Skeletal muscle satellite cell (primary cell): ENCODE measurements at regions not wholly inside any gene's neighbourhood (a gene's known extent, or its start where the extent isn't known, plus 50 kb on each side); places are given as distances from the start of the nearest gene placed in this dataset.
"Not testable (repeated sequence)": the region's sequence is repeated elsewhere in the genome, so short reads cannot be mapped to it uniquely, and the experiment has no call there.

Experiments used
- H3K27me3 ChIP-seq: 2 replicates; pipeline ENCODE4 v1.7.0; 2013; ENCODE audit warnings: low read length; ENCODE audit not compliant: control insufficient read depth, insufficient read depth
- H3K36me3 ChIP-seq: 2 replicates; pipeline ENCODE4 v1.7.0; 2013; ENCODE audit warnings: mild to moderate bottlenecking, control low read depth, low read length; ENCODE audit not compliant: insufficient read depth
- H3K4me1 ChIP-seq: 2 replicates; pipeline ENCODE4 v1.7.0; 2013; ENCODE audit warnings: low read length; ENCODE audit not compliant: control insufficient read depth, insufficient read depth
- H3K4me2 ChIP-seq: 2 replicates; pipeline ENCODE4 v1.7.0; 2013; ENCODE audit warnings: mild to moderate bottlenecking, low read length
- H3K4me3 ChIP-seq: 2 replicates; pipeline ENCODE4 v1.7.0; 2013; ENCODE audit warnings: low read length
- H3K9ac ChIP-seq: 2 replicates; pipeline ENCODE4 v1.7.0; 2013; ENCODE audit warnings: mild to moderate bottlenecking, low read depth, low read length, moderate library complexity
- H3K9me3 ChIP-seq: replicated peaks from 2 replicates; pipeline ENCODE4 v1.7.0; 2013; ENCODE audit warnings: mild to moderate bottlenecking, control low read depth, low read length

GRCh38 chr3:118636841-118637240 lies 397.8 kb downstream of the IGSF11 start:
- Histone ChIP-seq H3K4me3 (no peak overlapping the region), H3K4me2 (no peak overlapping the region), H3K36me3 (no peaks in the 10 kb centered on the region), H3K9ac (no peak overlapping the region), H3K4me1 (no peaks in the 10 kb centered on the region), H3K27me3 (no peaks in the 10 kb centered on the region), H3K9me3 (peaks cover 11% of the 10 kb centered on the region)

GRCh38 chr3:118637846-118638245 lies 396.8 kb downstream of the IGSF11 start:
- Histone ChIP-seq H3K4me2 (no peak overlapping the region), H3K36me3 (no peaks in the 10 kb centered on the region), H3K9me3 (peaks cover 11% of the 10 kb centered on the region), H3K4me1 (no peaks in the 10 kb centered on the region), H3K27me3 (no peaks in the 10 kb centered on the region), H3K9ac (no peak overlapping the region), H3K4me3 (no peak overlapping the region)

GRCh38 chr3:118641608-118642007 lies 393.0 kb downstream of the IGSF11 start:
- H3K4me2 ChIP-seq = no peak overlapping the region
- no peaks in the 10 kb centered on the region for H3K27me3 ChIP-seq
- no peak overlapping the region for H3K4me3 ChIP-seq
- H3K9me3 ChIP-seq = peaks cover 6% of the 10 kb centered on the region
- no peaks in the 10 kb centered on the region for H3K4me1 ChIP-seq
- H3K36me3 ChIP-seq = no peaks in the 10 kb centered on the region
- no peak overlapping the region for H3K9ac ChIP-seq

GRCh38 chr3:118671192-118671591 lies 363.5 kb downstream of the IGSF11 start:
- no peak overlapping the region for H3K9ac ChIP-seq
- H3K27me3 ChIP-seq = no peaks in the 10 kb centered on the region
- H3K4me1 ChIP-seq = no peaks in the 10 kb centered on the region
- no peak overlapping the region for H3K4me3 ChIP-seq
- H3K36me3 ChIP-seq = no peaks in the 10 kb centered on the region
- H3K4me2 ChIP-seq = no peak overlapping the region
- no peaks in the 10 kb centered on the region for H3K9me3 ChIP-seq

- H3K4me1 ChIP-seq = no peaks in the 10 kb centered on the region
- H3K4me3 ChIP-seq = no peak overlapping the region
- H3K9me3 ChIP-seq = peaks cover 3% of the 10 kb centered on the region
- no peaks in the 10 kb centered on the region for H3K27me3 ChIP-seq
- H3K4me2 ChIP-seq = no peak overlapping the region
- no peak overlapping the region for H3K9ac ChIP-seq
- no peaks in the 10 kb centered on the region for H3K36me3 ChIP-seq
These were observed 359.3 kb downstream of the IGSF11 start for GRCh38 chr3:118675305-118675704.

- not testable (repeated sequence) for H3K9me3 ChIP-seq, H3K36me3 ChIP-seq, H3K4me1 ChIP-seq, H3K27me3 ChIP-seq, H3K4me2 ChIP-seq, H3K9ac ChIP-seq, H3K4me3 ChIP-seq
These were observed 356.0 kb downstream of the IGSF11 start for GRCh38 chr3:118678663-118679062.

- Histone ChIP-seq H3K4me2 (no peak overlapping the region), H3K9me3 (peaks cover 3% of the 10 kb centered on the region), H3K27me3 (no peaks in the 10 kb centered on the region), H3K36me3 (no peaks in the 10 kb centered on the region), H3K4me1 (no peaks in the 10 kb centered on the region), H3K4me3 (no peak overlapping the region), H3K9ac (no peak overlapping the region)
These were observed 351.7 kb downstream of the IGSF11 start for GRCh38 chr3:118682921-118683320.

- H3K9ac ChIP-seq = no peak overlapping the region
- no peaks in the 10 kb centered on the region for H3K36me3 ChIP-seq
These were observed 351.0 kb downstream of the IGSF11 start for GRCh38 chr3:118683636-118684035.

GRCh38 chr3:118688396-118688884 lies 346.2 kb downstream of the IGSF11 start:
- no peaks in the 10 kb centered on the region for H3K4me1 ChIP-seq
- no peaks in the 10 kb centered on the region for H3K27me3 ChIP-seq
- H3K36me3 ChIP-seq = no peaks in the 10 kb centered on the region

More at GRCh38 chr3:118683636-118684035, 351.0 kb downstream of the IGSF11 start:
- H3K9me3 ChIP-seq = peaks cover 3% of the 10 kb centered on the region
- no peaks in the 10 kb centered on the region for H3K27me3 ChIP-seq
- H3K4me3 ChIP-seq = no peak overlapping the region
- H3K4me1 ChIP-seq = no peaks in the 10 kb centered on the region
- H3K4me2 ChIP-seq = no peak overlapping the region

GRCh38 chr3:118692416-118692815 lies 342.2 kb downstream of the IGSF11 start:
- H3K9me3 ChIP-seq = no peaks in the 10 kb centered on the region
- H3K27me3 ChIP-seq = no peaks in the 10 kb centered on the region
- no peaks in the 10 kb centered on the region for H3K36me3 ChIP-seq

More at GRCh38 chr3:118688396-118688884, 346.2 kb downstream of the IGSF11 start:
- Histone ChIP-seq H3K9ac (no peak overlapping the region), H3K4me2 (no peak overlapping the region), H3K9me3 (peaks cover 3% of the 10 kb centered on the region), H3K4me3 (no peak overlapping the region)

GRCh38 chr3:118705487-118706219 lies 329.0 kb downstream of the IGSF11 start:
- Histone ChIP-seq H3K4me2 (no peak overlapping the region), H3K27me3 (no peaks in the 10 kb centered on the region), H3K9me3 (no peaks in the 10 kb centered on the region), H3K36me3 (no peaks in the 10 kb centered on the region), H3K4me3 (no peak overlapping the region), H3K4me1 (no peaks in the 10 kb centered on the region), H3K9ac (no peak overlapping the region)

More at GRCh38 chr3:118692416-118692815, 342.2 kb downstream of the IGSF11 start:
- no peaks in the 10 kb centered on the region for H3K4me1 ChIP-seq
- no peak overlapping the region for H3K4me2 ChIP-seq
- H3K4me3 ChIP-seq = no peak overlapping the region
- no peak overlapping the region for H3K9ac ChIP-seq

- Histone ChIP-seq H3K4me2 (no peak overlapping the region), H3K27me3 (no peaks in the 10 kb centered on the region), H3K9me3 (peaks cover 3% of the 10 kb centered on the region), H3K36me3 (no peaks in the 10 kb centered on the region), H3K4me3 (no peak overlapping the region), H3K4me1 (no peaks in the 10 kb centered on the region), H3K9ac (no peak overlapping the region)
These were observed 326.7 kb downstream of the IGSF11 start for GRCh38 chr3:118707991-118708390.
